Gastroesophageal sphincter (tissue), 4 donors: ENCODE measurements at regions not wholly inside any gene's neighbourhood (a gene's known extent, or its start where the extent isn't known, plus 50 kb on each side); places are given as distances from the start of the nearest gene placed in this dataset.

ENCODE experiments used
- ATAC-seq: fragments of 150-250 bp; one replicate; pipeline ENCODE4 v1.9.1; 2016; ENCODE audit warnings: mild to moderate bottlenecking, moderate library complexity
- H3K27ac ChIP-seq, 4 donors: fragments of 200-600 bp; sonication (generic) in 3 of 4; 1 replicate in 3 of 4; 2 replicates in 1 of 4; pipeline ENCODE4 v1.5.1; 2016 to 2019
- H3K27me3 ChIP-seq: fragments of 200-600 bp; sonication (generic); one replicate; pipeline ENCODE4 v1.5.1; 2019
- H3K36me3 ChIP-seq, 2 donors: fragments of 200-600 bp; sonication (generic); one replicate each; pipeline ENCODE4 v1.5.1; 2019; ENCODE audit warnings: control low read depth in 1 of 2
- H3K4me1 ChIP-seq, 3 donors: fragments of 200-600 bp; sonication (generic); 1 replicate in 2 of 3; 2 replicates in 1 of 3; pipeline ENCODE4 v1.5.1; 2016 to 2019; ENCODE audit warnings: control low read depth in 2 of 3
- H3K4me3 ChIP-seq, 2 donors: fragments of 200-600 bp; sonication (generic); one replicate each; pipeline ENCODE4 v1.5.1; 2019; ENCODE audit warnings: mild to moderate bottlenecking in 1 of 2, moderate library complexity in 1 of 2
- H3K9me3 ChIP-seq, 3 donors: fragments of 200-600 bp; sonication (generic); one replicate each; pipeline ENCODE4 v1.5.1; 2017 to 2019; ENCODE audit warnings: control low read depth in 2 of 3
- EP300 ChIP-seq: sonication (generic); formaldehyde crosslinking; IDR thresholded peaks from one replicate; pipeline ENCODE4 v1.6.1; 2017; ENCODE audit warnings: antibody characterized with exemption, mild to moderate bottlenecking
- POLR2A ChIP-seq, 2 donors: fragments of 450-650 bp; IDR thresholded peaks; one replicate each; pipeline ENCODE4 v1.6.1; 2017; ENCODE audit warnings: antibody characterized with exemption in 2 of 2, mild to moderate bottlenecking in 2 of 2, moderate library complexity in 1 of 2
- POLR2AphosphoS5 ChIP-seq: sonication (generic); formaldehyde crosslinking; IDR thresholded peaks from one replicate; pipeline ENCODE4 v1.6.1; 2017; ENCODE audit warnings: antibody characterized with exemption
- WGBS, 2 donors: methylation state at CpG; one replicate each; pipeline ENCODE4 v1.1.5; 2018; ENCODE audit warnings: low coverage in 1 of 2; 5-methylcytosine and 5-hydroxymethylcytosine counted together
- TF ChIP-seq, protein P1 (sequence below), 4 experiments: fragments of 200-600 bp in 2 of 4; fragments of 450-650 bp in 2 of 4; sonication (generic) in 1 of 4; IDR thresholded peaks; one replicate each; pipeline ENCODE4 v1.5.1; 2017 to 2019; ENCODE audit warnings: antibody characterized with exemption in 4 of 4, mild to moderate bottlenecking in 2 of 4, moderate library complexity in 2 of 4

- no peak overlapping the region for H3K27ac ChIP-seq
- 83 to 94% methylated on average over 4 to 5 of the region's 6 CpGs for WGBS, 2 donors
- no peaks in the 10 kb centered on the region for H3K27me3 ChIP-seq
- no peak overlapping the region for H3K4me3 ChIP-seq
- no peaks in the 10 kb centered on the region for H3K4me1 ChIP-seq
- peaks cover 0 to 8% (median 0%) of the 10 kb centered on the region in 3 donors for H3K9me3 ChIP-seq
- TF ChIP-seq POLR2AphosphoS5 (no peak), EP300 (no peak), POLR2A (IDR thresholded peaks at IDR 0.05) (no peak)
- TF ChIP-seq, protein P1, sequence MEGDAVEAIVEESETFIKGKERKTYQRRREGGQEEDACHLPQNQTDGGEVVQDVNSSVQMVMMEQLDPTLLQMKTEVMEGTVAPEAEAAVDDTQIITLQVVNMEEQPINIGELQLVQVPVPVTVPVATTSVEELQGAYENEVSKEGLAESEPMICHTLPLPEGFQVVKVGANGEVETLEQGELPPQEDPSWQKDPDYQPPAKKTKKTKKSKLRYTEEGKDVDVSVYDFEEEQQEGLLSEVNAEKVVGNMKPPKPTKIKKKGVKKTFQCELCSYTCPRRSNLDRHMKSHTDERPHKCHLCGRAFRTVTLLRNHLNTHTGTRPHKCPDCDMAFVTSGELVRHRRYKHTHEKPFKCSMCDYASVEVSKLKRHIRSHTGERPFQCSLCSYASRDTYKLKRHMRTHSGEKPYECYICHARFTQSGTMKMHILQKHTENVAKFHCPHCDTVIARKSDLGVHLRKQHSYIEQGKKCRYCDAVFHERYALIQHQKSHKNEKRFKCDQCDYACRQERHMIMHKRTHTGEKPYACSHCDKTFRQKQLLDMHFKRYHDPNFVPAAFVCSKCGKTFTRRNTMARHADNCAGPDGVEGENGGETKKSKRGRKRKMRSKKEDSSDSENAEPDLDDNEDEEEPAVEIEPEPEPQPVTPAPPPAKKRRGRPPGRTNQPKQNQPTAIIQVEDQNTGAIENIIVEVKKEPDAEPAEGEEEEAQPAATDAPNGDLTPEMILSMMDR (IDR thresholded peaks at IDR 0.05): no peak
- no peaks in the 10 kb centered on the region for H3K36me3 ChIP-seq
- no peak for ATAC-seq
Observed at GRCh38 chr9:107948086-107948485, 458.5 kb upstream of the KLF4 start.

DNA sequence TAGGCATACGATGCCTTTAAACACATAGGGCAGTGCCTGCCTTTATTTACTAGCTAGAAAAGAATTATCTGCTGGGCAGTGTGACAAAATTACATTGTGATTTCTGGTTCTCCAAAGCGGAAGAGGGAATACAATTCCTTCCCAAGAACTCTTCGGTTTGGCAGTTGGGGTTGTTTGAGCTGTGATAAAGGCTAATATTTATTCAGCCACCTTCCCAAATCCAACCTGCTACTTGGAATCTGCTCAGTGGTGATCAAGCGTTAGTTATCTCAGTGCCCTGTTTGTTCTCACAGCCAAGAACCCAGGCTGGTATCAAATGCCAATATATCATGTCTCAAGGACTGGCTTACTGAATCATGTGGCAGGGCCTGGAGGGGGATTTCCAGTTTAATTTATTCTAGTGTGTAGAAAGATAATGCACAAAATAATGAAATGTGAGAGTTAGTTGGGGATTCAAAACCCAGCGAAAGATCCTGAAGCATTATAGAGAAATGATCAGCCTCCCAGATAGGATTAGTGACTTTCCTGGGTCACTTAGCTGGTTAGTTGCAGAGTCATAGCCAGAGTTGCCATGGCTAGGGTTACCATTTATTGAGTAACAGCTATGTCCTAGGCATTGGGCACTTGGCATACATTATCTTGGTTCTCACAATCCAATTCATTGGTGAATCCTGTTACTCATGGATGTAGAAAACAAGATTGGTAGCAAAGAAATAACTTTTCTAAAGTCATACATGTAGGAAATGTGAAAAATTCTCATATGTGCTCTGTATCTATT is 457.0 kb upstream of the KLF4 start:
- no peaks in the 10 kb centered on the region for H3K27me3 ChIP-seq
- no peaks in the 10 kb centered on the region for H3K4me1 ChIP-seq
- no peak overlapping the region for H3K4me3 ChIP-seq
- no peak for ATAC-seq
- no peaks in the 10 kb centered on the region for H3K36me3 ChIP-seq
- WGBS, 2 donors: 56 to 83% methylated on average over 2 to 5 of the region's 5 CpGs
- H3K9me3 ChIP-seq: peaks cover 0 to 1% (median 0%) of the 10 kb centered on the region in 3 donors
- TF ChIP-seq, protein P1 (IDR thresholded peaks at IDR 0.05): no peak
- TF ChIP-seq POLR2A (IDR thresholded peaks at IDR 0.05): no peak
- TF ChIP-seq POLR2AphosphoS5: no peak
- no peak for TF ChIP-seq EP300
- H3K27ac ChIP-seq: no peak overlapping the region

- Histone ChIP-seq H3K9me3 (no peaks in the 10 kb centered on the region), H3K4me1 (no peaks in the 10 kb centered on the region), H3K36me3 (no peaks in the 10 kb centered on the region), H3K27me3 (no peaks in the 10 kb centered on the region), H3K4me3 (no peak overlapping the region), H3K27ac (no peak overlapping the region)
- 71 to 85% methylated on average over 2 of the region's 2 CpGs for WGBS, 2 donors
- ATAC-seq: no peak
- TF ChIP-seq, protein P1 (IDR thresholded peaks at IDR 0.05): no peak
- no peak for TF ChIP-seq POLR2A (IDR thresholded peaks at IDR 0.05)
- TF ChIP-seq POLR2AphosphoS5: no peak
- TF ChIP-seq EP300: no peak
Observed at GRCh38 chr9:107945961-107946360, 456.4 kb upstream of the KLF4 start.

DNA sequence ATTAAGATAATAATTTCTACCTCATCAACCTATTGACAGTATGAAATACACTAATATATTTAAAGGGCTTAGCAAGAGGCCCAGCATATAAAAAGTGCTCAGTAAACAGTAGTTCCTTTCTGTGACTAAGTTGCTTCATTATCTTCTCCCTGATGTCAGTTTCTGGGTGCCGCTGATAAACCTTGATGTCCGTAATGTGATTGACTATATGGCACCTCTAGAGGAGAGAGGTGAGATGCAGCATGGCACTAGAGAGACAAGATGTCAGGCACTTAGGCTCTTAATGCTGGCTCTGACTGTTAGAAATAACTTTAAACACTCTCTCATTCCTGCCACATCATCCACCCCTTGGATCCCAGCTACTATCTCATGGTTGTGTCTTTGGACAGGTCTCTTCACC is 455.9 kb upstream of the KLF4 start:
- TF ChIP-seq POLR2AphosphoS5 (no peak), EP300 (no peak), POLR2A (IDR thresholded peaks at IDR 0.05) (no peak)
- TF ChIP-seq, protein P1 (IDR thresholded peaks at IDR 0.05): no peak
- 82 to 100% methylated on average over 1 to 2 of the region's 2 CpGs for WGBS, 2 donors
- ATAC-seq: no peak

DNA sequence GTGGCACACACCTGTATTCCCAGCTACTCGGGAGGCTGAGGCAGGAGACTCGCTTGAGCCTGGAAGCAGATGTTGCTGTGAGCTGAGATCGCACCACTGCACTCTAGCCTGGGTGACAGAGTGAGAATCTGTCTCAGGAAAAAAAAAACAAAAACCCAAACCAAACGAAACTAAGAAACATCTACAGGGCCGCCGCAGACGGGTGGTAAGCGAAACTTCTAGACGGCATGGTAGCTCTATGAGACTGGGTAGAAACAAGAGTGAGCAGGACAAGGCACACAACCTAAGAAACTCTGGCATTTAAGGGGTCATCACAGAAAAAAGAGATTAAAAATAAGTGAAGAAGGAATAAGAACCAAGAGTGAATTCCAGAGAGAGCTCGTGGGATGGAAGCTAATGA is 454.8 kb upstream of the KLF4 start:
- H3K27ac ChIP-seq: no peak overlapping the region
- ATAC-seq: no peak
- TF ChIP-seq POLR2AphosphoS5 (no peak), EP300 (no peak), POLR2A (IDR thresholded peaks at IDR 0.05) (no peak)
- TF ChIP-seq, protein P1 (IDR thresholded peaks at IDR 0.05): no peak
- no peaks in the 10 kb centered on the region for H3K36me3 ChIP-seq
- H3K9me3 ChIP-seq: no peaks in the 10 kb centered on the region
- no peak overlapping the region for H3K4me3 ChIP-seq
- WGBS, 2 donors: 89 to 93% methylated on average over 7 to 10 of the region's 10 CpGs
- H3K4me1 ChIP-seq: no peaks in the 10 kb centered on the region
- H3K27me3 ChIP-seq: no peaks in the 10 kb centered on the region

More for the DNA sequence above, 455.9 kb upstream of the KLF4 start:
- Histone ChIP-seq H3K27me3 (no peaks in the 10 kb centered on the region), H3K9me3 (no peaks in the 10 kb centered on the region), H3K36me3 (no peaks in the 10 kb centered on the region), H3K4me1 (no peaks in the 10 kb centered on the region), H3K4me3 (no peak overlapping the region), H3K27ac (no peak overlapping the region)
